Hematopoietic multipotent progenitor cell (in vitro differentiated cells): ENCODE measurements at regions not wholly inside any gene's neighbourhood (a gene's known extent, or its start where the extent isn't known, plus 50 kb on each side); places are given as distances from the start of the nearest gene placed in this dataset.
"Not testable (repeated sequence)": the region's sequence is repeated elsewhere in the genome, so short reads cannot be mapped to it uniquely, and the experiment has no call there.

Source experiments
- DNase-seq, 3 donors: peaks; one replicate each; pipeline ENCODE4 v3.0.0-alpha.2; 2011 to 2015; ENCODE audit warnings: low read depth in 2 of 3, low spot score in 2 of 3

DNA sequence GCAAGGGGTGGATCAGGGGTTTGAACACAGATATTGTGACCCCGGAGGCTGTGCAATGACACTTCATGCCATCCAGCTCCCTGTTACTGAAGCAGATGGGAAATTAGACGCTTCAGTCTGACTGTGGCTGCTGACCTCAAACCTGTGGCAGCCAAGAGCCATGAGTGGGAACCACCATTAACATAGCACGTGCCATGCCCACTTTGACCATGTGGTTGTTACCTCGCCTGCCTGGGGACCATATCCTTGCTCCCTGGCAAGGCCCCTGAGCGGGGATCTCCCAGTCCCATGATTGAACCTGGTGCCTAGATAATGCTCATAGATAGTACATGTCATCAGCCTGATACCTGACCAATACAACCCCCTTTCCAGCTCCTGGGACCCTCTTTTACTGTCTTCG, 68.9 kb downstream of the CYP26B1 start:
- DNase-seq, result no peak

DNA sequence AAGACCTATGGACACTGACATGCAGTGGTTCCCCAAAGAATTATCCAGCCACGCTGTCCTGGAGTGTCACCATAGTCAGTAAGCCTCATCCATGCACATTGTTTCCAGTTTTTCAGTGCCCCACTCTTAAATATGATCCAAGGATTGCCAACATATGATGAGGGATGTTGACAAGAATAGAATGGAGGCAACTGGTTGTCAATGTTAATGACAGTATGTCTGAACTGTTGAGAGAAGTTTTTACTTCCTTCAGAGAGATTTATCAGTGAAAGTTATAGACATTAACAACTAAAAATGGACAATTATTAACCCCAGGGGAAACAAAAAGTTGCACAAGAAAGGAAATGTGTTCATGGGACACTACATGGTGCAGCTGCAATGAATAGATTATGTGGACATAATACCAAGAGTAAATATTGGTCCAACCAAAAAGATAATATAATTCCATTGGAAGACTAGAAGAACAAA, 69.9 kb downstream of the CYP26B1 start:
- DNase-seq, result no peak

DNA sequence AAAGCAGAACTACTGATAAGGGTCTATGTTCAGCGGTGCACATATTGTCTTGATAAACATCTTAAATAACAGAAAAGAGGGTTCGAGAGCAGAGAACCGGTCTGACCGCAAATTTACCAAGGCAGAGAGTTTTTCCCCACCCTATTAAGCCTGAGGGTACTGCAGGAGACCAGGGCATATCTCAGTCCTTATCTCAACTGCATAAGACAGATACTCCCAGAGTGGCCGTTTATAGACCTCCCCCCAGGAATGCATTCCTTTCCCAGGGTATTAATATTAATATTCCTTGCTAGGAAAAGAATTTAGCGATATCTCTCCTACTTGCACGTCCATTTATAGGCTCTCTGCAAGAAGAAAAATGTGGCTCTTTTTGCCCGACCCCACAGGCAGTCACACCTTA, 74.3 kb downstream of the CYP26B1 start:
- not testable (repeated sequence) for DNase-seq

DNA sequence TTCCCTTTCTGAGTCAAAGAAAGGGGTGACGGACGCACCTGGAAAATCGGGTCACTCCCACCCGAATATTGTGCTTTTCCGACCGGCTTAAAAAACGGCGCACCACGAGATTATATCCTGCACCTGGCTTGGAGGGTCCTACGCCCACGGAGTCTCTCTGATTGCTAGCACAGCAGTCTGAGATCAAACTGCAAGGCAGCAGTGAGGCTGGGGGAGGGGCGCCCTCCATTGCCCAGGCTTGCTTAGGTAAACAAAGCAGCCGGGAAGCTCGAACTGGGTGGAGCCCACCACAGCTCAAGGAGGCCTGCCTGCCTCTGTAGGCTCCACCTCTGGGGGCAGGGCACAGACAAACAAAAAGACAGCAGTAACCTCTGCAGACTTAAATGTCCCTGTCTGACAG, 83.5 kb downstream of the CYP26B1 start:
- DNase-seq, result not testable (repeated sequence)

DNA sequence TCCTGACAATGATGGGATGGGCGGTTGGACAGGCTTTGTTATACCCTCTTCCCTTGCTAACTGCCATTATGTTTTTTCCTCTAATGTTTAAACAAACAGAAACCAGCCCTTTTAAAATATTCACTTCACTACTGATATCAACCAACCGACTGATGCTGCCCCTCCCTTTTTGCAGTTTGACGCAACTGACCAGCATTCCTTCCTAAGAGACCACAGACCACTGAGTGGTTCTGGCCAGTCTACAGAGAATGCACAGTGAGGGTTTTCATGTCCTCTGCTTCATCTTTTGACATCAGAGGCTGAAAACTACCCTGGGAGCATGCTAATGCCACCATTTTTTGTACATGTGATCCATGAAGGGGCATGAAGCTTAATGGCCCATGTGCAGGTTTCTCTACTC, 85.3 kb downstream of the CYP26B1 start:
- DNase-seq, result no peak

DNA sequence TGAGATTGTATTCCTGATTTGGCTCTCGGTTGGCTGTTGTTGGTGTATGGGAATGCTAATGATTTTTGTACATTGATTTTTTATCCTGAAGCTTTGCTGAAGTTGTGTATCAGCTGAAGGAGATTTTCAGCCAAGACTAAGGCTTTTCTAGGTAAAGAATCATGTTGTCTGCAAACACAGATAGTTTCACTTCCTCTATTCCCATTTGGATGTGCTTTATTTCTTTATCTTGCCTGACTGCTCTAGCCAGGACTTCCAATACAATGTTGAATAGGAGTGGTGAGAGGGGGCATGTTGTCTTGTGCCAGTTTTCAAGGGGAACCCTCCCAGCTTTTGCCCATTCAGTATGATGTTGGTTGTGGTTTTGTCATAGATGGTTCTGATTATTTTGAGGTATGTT, 90.4 kb downstream of the CYP26B1 start:
- no peak for DNase-seq

DNA sequence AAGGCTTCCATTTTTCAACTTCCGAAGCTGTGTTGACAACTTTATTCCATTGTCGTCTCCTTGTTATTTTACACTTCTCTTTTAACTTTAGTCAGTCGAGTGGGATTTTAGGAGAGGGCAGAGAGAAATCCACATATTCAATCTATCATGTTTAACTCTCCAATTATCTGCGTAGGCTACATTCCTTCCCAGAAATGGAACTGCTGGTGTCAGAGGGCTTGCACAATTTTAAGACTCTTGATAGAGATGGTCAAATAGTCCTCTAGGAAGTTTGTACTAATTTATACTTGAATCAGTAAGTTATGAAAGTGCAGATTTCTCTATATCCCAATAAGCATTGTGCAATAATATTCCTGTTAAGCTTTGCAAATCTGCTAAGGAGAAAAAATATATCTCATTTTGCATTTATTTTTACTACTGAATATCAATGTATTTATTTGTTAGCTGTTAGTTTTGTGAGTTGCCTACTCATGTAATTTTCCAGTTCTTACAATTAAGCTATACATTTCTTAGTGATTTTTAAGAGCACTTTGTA, 95.6 kb downstream of the CYP26B1 start:
- DNase-seq, result no peak

DNA sequence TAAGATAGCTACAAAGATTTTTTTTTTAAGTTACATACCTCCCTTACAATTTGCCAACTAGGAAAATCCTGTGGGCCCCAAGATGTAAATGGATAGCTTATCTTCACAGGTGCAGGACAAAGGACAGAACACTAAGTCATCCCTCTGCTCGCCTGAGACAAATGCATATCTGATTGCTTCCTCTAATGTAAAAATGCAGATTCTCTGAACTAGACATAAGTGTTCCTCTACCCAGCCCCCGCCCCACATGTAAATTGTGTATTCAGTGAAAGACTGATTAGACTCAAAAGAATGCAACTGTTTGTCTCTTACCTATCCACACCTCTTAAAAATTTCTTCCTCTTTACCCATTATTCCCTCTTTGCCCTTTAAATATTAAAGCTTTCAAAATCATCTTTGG, 96.5 kb downstream of the CYP26B1 start:
- no peak for DNase-seq

DNA sequence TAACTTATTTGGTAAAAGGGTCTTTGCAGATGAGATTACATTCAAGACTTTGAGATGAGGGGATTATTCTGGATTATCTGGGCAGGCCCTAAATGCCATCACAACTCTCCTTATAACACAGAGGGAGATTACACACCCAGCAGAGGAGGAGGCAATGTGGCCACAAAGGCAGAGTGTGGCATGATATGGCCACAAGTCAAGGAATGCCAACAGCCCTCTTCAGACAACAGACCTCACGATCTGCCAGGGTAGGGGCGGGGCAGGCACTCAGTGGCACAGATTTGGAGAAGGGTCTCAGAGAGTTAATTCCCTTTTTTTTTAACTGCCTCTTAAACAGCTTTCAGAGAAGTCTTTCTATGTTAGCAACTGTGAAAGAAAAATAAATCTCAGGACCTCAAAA, 96.9 kb downstream of the CYP26B1 start:
- DNase-seq, result no peak

DNA sequence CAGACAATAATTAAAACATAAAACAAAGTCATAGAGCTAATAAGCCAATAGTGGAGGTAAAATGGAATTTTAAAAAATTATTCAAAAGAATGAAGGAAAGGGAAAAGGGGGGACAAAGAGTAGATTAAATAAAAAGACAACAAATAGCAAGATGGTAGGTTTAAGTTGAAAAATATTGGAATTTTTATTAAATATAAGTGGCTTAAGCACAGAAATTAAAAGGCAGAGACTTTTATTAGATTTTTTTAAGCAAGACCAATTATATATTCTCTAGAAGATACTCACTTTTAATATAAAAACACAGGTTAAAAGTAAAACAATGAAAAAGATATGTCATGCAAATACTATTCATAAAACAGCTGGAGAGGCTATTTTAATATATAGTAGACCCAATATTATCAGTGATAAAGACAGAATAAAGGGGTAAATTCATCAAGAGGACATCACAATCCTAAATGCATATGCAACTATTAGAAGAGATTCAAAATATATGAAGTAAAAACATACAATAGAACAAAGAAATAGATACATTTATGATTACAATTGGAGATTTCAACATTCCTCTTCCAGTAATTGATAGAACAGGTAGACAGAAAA, 98.7 kb downstream of the CYP26B1 start:
- DNase-seq, result no peak

DNA sequence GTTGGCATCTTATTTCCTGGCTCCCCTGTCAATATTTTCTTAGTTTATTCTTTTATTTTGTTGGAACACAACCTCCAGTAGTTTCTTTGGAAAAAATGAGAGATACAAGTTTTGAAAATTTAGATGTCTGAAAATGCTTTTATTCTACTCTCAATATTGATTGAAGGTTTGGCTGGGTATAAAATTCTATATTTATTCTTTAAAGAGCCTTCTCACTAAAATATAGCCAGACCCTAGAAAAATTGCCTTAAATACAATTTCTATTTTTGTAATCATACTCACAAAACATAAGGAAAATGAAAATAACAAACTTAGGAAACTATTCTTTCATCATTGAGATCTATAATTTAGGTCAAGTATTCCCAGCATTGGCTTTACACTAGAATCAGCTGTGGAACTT, 103.7 kb downstream of the CYP26B1 start:
- no peak for DNase-seq

DNA sequence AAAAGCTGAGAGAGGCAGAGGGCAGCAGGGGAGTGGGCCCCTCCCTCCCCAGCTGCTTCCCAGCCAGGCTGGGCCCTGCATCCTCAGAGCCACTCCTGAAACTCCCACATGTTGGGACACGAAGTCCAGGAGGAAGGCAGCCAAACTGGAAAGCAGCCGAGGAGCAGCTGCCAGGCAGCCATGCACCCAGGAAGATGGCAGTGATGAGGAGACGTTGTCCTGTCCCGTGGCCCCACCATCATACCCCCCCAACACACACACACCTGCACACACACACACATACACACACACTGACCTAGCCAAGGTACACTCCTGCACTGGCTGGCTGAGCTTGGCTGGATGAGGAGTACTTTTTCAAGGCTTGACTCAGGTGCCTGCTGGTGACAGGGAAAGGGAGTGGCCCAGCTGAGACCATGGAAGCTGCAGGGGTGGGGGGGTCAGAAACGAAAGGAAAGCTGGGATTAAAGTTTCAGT, 106.0 kb downstream of the CYP26B1 start:
- no peak for DNase-seq

DNA sequence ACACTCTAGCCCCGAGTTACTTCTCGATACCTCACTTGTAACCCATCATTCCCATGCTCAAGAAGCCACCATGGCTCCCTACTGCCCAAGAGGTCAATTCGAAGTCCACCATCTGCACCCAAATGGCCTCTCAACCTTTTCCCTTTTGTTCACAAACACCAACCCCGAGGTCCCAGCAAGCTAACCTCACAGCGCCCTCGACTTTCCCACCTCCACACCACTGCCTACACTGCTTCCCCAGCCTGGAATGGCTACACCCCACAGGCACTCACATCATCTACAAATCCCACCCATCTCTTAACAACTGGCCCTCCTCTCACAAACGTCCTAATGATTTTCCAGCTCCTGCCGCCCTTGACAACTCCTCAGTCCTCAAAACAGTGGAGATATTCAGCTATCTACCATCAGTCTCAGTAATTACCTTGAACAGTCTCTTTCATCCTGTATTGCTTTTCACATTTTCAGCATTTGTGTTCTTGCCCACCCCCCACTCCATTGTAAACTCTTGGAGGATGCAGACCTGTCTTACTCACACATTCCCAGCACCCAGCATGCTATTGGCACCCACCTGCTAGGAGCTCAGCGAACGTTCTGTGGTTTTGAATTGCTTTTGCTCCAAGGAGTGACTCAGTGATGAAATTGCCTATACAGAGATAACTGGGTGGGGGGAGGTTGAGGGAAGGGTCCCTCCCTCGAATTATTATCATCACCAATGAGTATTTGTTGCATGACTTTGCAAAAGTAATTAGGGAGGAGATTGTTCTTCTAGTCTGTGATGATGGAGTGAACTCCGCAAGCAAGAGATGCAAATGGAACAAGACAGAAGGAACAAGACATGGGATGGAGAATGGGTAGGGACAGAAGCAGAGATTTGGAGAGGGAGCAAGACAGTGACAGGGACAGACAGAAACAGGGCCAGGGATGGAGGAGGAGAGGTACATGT, 106.8 kb downstream of the CYP26B1 start:
- DNase-seq, result no peak

DNA sequence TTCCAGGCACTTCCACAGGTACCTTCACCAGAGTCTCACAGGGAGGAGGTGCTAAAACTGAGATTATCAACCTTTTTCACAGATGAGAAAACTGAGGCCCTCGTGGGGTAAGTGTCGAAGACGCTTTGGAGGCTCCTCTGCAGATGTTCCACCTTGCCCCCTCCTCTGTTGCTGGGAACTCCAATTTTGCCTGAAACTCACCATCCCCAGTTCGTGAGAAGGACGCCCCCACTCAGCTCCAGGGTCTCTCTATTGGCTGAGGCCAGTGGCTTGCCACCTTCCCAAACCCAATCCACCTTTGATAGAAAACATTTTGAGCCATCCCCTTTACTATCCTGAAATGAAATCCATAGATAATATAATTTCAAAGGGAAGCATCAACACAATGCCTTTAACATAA, 109.1 kb downstream of the CYP26B1 start:
- no peak for DNase-seq

DNA sequence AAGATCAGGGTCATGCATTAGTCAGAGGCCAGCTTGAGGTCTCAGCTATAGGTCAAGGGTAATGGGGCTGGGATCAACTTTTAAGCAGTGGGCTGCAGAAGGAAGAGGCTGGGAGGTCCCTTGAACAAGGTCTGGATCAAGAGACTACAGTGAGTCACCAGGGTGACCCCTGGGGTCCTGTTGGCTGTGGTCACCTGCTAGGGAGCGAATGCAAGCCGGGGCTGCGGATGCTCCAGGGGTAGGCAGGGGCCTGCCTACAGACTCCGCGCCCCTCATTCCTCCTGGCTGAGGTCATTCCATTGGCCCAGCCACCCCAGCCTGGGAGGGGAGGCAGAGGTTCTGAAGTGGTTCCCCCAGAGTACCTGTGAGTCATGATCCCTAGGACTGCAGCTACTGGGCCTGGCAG, 110.4 kb downstream of the CYP26B1 start:
- DNase-seq, result no peak

DNA sequence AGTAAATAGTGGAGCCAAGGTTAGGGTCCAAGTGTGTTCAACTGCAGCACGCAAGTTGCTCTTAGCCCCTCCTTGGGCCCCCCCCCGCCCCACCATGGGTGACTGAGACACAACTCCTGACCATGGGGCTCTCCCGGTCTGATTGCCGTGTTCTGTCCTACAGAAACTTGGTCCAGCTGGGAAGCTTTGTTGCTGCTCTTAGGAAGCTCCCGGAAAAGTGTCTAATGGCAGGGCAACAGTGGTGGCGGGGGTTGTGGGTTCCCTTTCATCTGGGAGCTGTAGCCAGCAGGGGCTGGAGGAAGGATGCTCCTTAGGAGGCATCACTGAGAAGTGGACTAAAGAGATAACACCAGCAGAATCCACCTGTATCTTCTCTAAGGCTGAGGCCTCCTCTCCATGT, 111.1 kb downstream of the CYP26B1 start:
- no peak for DNase-seq

DNA sequence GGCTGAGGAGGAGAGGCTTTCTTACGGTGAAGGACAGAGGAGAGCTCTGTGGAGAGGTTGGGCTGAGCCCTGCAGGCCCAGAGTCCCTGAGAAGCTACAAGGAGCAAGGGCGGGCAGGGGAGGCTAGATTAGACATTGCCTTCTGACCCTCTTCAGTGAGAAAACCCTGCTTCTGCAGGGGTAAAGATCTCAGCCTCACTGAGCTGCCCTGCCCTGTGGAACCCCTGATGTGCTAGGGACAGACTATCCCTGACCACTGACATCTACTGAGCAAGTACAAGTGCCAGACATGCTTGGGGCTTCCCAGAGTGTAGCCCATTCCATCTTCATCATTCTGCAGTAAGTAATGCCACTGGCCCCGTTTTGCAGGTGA, 111.5 kb downstream of the CYP26B1 start:
- DNase-seq, result no peak

DNA sequence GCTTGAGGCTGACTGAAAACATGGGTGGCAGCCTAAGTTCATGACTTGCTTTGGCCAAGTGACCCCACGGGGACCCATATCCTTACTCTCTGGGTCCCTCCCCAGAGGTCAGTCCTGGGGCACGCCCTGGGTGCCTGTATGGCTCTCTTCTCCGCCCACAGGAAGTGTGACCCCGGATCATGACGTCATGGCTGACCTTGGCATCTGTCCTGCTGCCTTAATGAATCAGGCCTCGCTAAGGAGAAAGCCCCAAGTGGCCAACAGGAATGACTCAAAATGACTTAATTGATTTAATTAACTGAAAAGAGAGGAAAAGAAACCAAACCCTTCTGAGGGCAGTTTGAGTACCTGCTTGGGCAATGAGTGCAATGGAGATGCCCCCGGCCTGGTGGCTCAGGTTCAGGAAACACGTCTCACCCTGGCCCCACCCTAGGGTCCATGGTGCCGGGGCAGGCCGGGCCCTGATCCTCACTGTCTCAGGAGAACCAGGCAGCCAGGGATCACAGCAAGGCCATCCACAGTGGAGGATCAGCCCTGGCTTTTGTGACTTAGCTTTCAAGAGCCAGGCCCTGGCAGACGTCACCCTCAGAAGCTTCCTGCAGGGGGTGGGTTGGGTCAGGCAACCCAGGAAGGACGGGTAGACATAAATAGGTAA, 112.0 kb downstream of the CYP26B1 start:
- no peak for DNase-seq

DNA sequence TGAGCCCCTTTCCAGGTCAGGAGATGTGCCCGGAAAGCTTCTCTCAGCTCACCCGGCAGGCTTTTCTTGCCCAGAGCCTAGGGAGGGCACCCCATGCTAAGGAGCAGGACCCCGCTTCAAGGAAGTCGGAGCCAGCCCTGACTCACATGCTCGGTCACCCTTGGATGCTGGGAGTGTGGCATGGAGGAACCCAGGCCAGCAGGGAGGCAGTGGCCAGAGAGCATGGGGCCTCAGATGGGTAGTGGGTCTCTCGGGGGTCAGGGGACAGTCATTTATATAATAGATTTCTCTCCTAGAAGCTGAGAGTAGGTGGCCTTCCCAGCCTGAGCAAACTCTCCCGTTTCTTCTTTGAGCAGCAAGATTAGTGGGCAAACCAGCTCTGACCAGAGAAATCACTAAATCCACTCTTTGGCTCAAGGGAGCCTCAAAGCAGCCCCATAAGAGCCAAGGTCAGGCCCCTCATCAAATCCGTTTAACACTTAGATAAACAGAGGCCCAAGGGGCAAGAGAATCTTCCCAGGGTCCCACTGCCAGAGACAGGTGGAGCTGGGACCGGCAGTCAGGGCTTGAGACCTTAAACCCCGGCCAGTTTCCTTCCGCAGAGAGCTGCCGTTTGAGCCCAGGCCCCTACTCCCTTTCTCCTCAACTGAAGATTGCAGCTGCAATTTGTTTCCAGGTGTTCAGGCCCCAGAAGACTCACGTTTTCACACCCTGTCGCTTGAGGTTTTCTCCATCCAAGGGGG, 113.1 kb downstream of the CYP26B1 start:
- no peak for DNase-seq

DNA sequence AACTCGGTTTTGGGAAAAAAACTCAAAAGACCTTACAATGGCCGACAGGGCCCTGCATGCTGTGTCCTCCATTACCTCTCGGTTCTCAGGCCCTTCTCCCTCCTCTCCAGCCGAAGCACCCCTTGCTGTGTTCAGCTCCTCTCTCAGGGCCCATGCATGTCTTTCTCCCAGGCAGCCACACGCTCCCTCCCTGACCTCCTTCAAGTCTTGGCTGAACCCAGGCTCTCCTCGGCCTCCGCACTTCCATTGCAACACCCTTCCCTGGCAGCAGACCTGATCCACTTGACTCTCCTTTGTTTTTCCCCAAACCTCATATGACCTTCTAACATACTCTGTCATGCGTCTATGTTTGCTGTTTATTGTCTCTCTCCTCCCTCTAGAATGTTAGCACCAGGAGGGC, 114.0 kb downstream of the CYP26B1 start:
- DNase-seq, result no peak
